GM23338 (cell line): ENCODE measurements at regions not wholly inside any gene's neighbourhood (a gene's known extent, or its start where the extent isn't known, plus 50 kb on each side); places are given as distances from the start of the nearest gene placed in this dataset.

Experiments used
- ATAC-seq: fragments of 200-7000 bp; cut with Tn5 transposase; 3 replicates; pipeline ENCODE4 v1.9.1; 2020
- DNase-seq: peaks from one replicate; pipeline ENCODE4 v3.0.0-alpha.2; 2015; ENCODE audit warnings: low spot score
- H2AFZ ChIP-seq: fragments of 200-600 bp; sonication (generic); 2 replicates; pipeline ENCODE4 v1.8.0; 2016; ENCODE audit warnings: antibody characterized with exemption, mild to moderate bottlenecking, moderate library complexity
- H3F3A ChIP-seq: fragments of 200-600 bp; sonication (generic); replicated peaks from 2 replicates; pipeline ENCODE4 v1.8.0; 2017; ENCODE audit warnings: antibody characterized with exemption, mixed run types, low read depth
- H3K27ac ChIP-seq: fragments of 200-600 bp; sonication (generic); 2 replicates; pipeline ENCODE4 v1.6.1; 2016; ENCODE audit warnings: low read depth
- H3K27me3 ChIP-seq: fragments of 200-600 bp; sonication (generic); 2 replicates; pipeline ENCODE4 v1.8.0; 2016; ENCODE audit warnings: mild to moderate bottlenecking, mixed run types, moderate library complexity; ENCODE audit not compliant: insufficient read depth
- H3K36me3 ChIP-seq: fragments of 200-600 bp; sonication (generic); 2 replicates; pipeline ENCODE4 v1.8.0; 2016; ENCODE audit warnings: mild to moderate bottlenecking; ENCODE audit not compliant: insufficient read depth
- H3K4me1 ChIP-seq: fragments of 200-600 bp; sonication (generic); 2 replicates; pipeline ENCODE4 v1.8.0; 2016; ENCODE audit warnings: mild to moderate bottlenecking, moderate library complexity; ENCODE audit not compliant: insufficient read depth
- H3K4me2 ChIP-seq: fragments of 200-600 bp; sonication (generic); 2 replicates; pipeline ENCODE4 v1.7.1; 2017; ENCODE audit warnings: mixed run types
- H3K4me3 ChIP-seq: fragments of 200-600 bp; sonication (generic); 2 replicates; pipeline ENCODE4 v1.6.1; 2016; ENCODE audit warnings: mixed run types
- H3K79me2 ChIP-seq: fragments of 200-600 bp; sonication (generic); replicated peaks from 2 replicates; pipeline ENCODE4 v1.8.0; 2017; ENCODE audit warnings: mild to moderate bottlenecking; ENCODE audit not compliant: insufficient read depth
- H3K9me2 ChIP-seq: fragments of 200-600 bp; sonication (generic); 2 replicates; pipeline ENCODE4 v1.8.0; 2017; ENCODE audit not compliant: insufficient read depth
- H4K20me1 ChIP-seq: fragments of 200-600 bp; sonication (generic); replicated peaks from 2 replicates; pipeline ENCODE4 v1.8.0; 2017; ENCODE audit warnings: mild to moderate bottlenecking; ENCODE audit not compliant: insufficient read depth
- H3K27ac Mint-ChIP-seq: 2 replicates; pipeline ENCODE4 v1.8.0; 2020; ENCODE audit warnings: inconsistent platforms, mild to moderate bottlenecking, moderate library complexity, mixed read lengths
- H3K27me3 Mint-ChIP-seq: 3 replicates; pipeline ENCODE4 v1.8.0; 2022; ENCODE audit warnings: low read depth, mild to moderate bottlenecking, moderate library complexity, mixed read lengths, inconsistent platforms; ENCODE audit not compliant: insufficient read depth, poor library complexity
- H3K36me3 Mint-ChIP-seq: 3 replicates; pipeline ENCODE4 v1.8.0; 2021; ENCODE audit warnings: low read depth, mild to moderate bottlenecking, inconsistent platforms, moderate library complexity, mixed read lengths
- H3K4me1 Mint-ChIP-seq: 3 replicates; pipeline ENCODE4 v1.8.0; 2020; ENCODE audit warnings: mild to moderate bottlenecking, inconsistent platforms, mixed read lengths
- H3K4me3 Mint-ChIP-seq: 3 replicates; pipeline ENCODE4 v1.8.0; 2021; ENCODE audit warnings: moderate library complexity, mild to moderate bottlenecking, inconsistent platforms, mixed read lengths
- H3K9me3 Mint-ChIP-seq: 3 replicates; pipeline ENCODE4 v1.8.0; 2020; ENCODE audit warnings: moderate library complexity, mild to moderate bottlenecking, inconsistent platforms, mixed read lengths
- CREB1 ChIP-seq: fragments of 250-450 bp; sonication (Bioruptor Pico); IDR thresholded peaks from 2 replicates; pipeline ENCODE4 v1.5.0; 2020; ENCODE audit warnings: low read depth, mild to moderate bottlenecking, moderate library complexity
- CTCF ChIP-seq, 2 experiments: fragments of 200-600 bp in 1 of 2; sonication (generic) in 1 of 2; conservative IDR thresholded peaks; 2 replicates each; pipeline versions ENCODE4 v1.5.1 to v1.6.1; 2016 to 2017; ENCODE audit warnings: antibody characterized with exemption in 2 of 2, low read depth in 2 of 2, mild to moderate bottlenecking in 2 of 2, moderate library complexity in 1 of 2
- ETS1 ChIP-seq: IDR thresholded peaks from 2 replicates; pipeline ENCODE4 v1.6.1; 2016; ENCODE audit warnings: antibody characterized with exemption
- EZH2 ChIP-seq: fragments of 200-600 bp; sonication (generic); IDR thresholded peaks from one replicate; pipeline ENCODE4 v1.8.0; 2017; ENCODE audit warnings: antibody characterized with exemption, mild to moderate bottlenecking, low read depth; ENCODE audit not compliant: unreplicated experiment
- EZH2phosphoT487 ChIP-seq: fragments of 200-600 bp; sonication (generic); IDR thresholded peaks from one replicate; pipeline ENCODE4 v1.8.1; 2018; ENCODE audit warnings: antibody characterized with exemption; ENCODE audit not compliant: unreplicated experiment
- JUNB ChIP-seq: IDR thresholded peaks from one replicate; pipeline ENCODE4 v1.6.1; 2016; ENCODE audit warnings: antibody characterized with exemption; ENCODE audit not compliant: unreplicated experiment
- NANOG ChIP-seq: IDR thresholded peaks from 2 replicates; pipeline ENCODE4 v1.6.1; 2016; ENCODE audit warnings: antibody characterized with exemption, borderline replicate concordance
- POLR2AphosphoS5 ChIP-seq: IDR thresholded peaks from 2 replicates; pipeline ENCODE4 v1.6.1; 2016; ENCODE audit warnings: antibody characterized with exemption, low read depth
- STAT1 ChIP-seq: IDR thresholded peaks from one replicate; pipeline ENCODE4 v1.6.1; 2016; ENCODE audit warnings: antibody characterized with exemption; ENCODE audit not compliant: unreplicated experiment
- ZNF114 ChIP-seq: fragments of 250-450 bp; sonication (Bioruptor Pico); IDR thresholded peaks from 2 replicates; pipeline ENCODE4 v1.5.0; 2020; ENCODE audit warnings: mild to moderate bottlenecking, moderate library complexity
- ZNF331 ChIP-seq: fragments of 250-450 bp; sonication (Bioruptor Pico); IDR thresholded peaks from 2 replicates; pipeline ENCODE4 v1.5.0; 2020; ENCODE audit warnings: low read depth, mild to moderate bottlenecking, moderate library complexity
- ZNF462 ChIP-seq: fragments of 250-450 bp; sonication (Bioruptor Pico); IDR thresholded peaks from 2 replicates; pipeline ENCODE4 v1.5.0; 2020; ENCODE audit warnings: mild to moderate bottlenecking, moderate library complexity
- TF ChIP-seq, protein P1 (sequence below): IDR thresholded peaks from one replicate; pipeline ENCODE4 v1.6.1; 2018; ENCODE audit warnings: antibody characterized with exemption; ENCODE audit not compliant: unreplicated experiment

- H3K9me3 Mint-ChIP-seq = no peaks in the 10 kb centered on the region
- H3K9me2 ChIP-seq = no peaks in the 10 kb centered on the region
- no peak overlapping the region for H3K27ac ChIP-seq
- no peaks in the 10 kb centered on the region for H3K4me1 ChIP-seq
- ATAC-seq (no peak), DNase-seq (no peak)
- H3K4me2 ChIP-seq = no peak overlapping the region
- H3K4me3 ChIP-seq = no peak overlapping the region
- H3K36me3 ChIP-seq = no peaks in the 10 kb centered on the region
- no peaks in the 10 kb centered on the region for H4K20me1 ChIP-seq
- no peak for TF ChIP-seq ZNF462
- TF ChIP-seq EZH2 = no peak
- TF ChIP-seq ZNF114 (CRISPR knock-in tag) = no peak
- TF ChIP-seq, protein P1, sequence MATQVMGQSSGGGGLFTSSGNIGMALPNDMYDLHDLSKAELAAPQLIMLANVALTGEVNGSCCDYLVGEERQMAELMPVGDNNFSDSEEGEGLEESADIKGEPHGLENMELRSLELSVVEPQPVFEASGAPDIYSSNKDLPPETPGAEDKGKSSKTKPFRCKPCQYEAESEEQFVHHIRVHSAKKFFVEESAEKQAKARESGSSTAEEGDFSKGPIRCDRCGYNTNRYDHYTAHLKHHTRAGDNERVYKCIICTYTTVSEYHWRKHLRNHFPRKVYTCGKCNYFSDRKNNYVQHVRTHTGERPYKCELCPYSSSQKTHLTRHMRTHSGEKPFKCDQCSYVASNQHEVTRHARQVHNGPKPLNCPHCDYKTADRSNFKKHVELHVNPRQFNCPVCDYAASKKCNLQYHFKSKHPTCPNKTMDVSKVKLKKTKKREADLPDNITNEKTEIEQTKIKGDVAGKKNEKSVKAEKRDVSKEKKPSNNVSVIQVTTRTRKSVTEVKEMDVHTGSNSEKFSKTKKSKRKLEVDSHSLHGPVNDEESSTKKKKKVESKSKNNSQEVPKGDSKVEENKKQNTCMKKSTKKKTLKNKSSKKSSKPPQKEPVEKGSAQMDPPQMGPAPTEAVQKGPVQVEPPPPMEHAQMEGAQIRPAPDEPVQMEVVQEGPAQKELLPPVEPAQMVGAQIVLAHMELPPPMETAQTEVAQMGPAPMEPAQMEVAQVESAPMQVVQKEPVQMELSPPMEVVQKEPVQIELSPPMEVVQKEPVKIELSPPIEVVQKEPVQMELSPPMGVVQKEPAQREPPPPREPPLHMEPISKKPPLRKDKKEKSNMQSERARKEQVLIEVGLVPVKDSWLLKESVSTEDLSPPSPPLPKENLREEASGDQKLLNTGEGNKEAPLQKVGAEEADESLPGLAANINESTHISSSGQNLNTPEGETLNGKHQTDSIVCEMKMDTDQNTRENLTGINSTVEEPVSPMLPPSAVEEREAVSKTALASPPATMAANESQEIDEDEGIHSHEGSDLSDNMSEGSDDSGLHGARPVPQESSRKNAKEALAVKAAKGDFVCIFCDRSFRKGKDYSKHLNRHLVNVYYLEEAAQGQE = no peak
- TF ChIP-seq POLR2AphosphoS5 = no peak
- TF ChIP-seq EZH2phosphoT487 = no peak
- TF ChIP-seq ETS1 = no peak
- TF ChIP-seq JUNB = no peak
- TF ChIP-seq CREB1 (CRISPR knock-in tag) = no peak
- TF ChIP-seq NANOG = no peak
- TF ChIP-seq ZNF331 (CRISPR knock-in tag) = no peak
- no peak for TF ChIP-seq CTCF (conservative IDR thresholded peaks at IDR 0.05; ENCODE audit: low read depth in 2 of 2)
- TF ChIP-seq STAT1 = no peak
- no peaks in the 10 kb centered on the region for H3K79me2 ChIP-seq
- no peak overlapping the region for H3K27ac Mint-ChIP-seq
- no peaks in the 10 kb centered on the region for H3K4me1 Mint-ChIP-seq
- H3K4me3 Mint-ChIP-seq = no peak overlapping the region
- H3F3A ChIP-seq = no peaks in the 10 kb centered on the region
- no peaks in the 10 kb centered on the region for H3K27me3 ChIP-seq
- no peaks in the 10 kb centered on the region for H3K27me3 Mint-ChIP-seq
- H3K36me3 Mint-ChIP-seq = no peaks in the 10 kb centered on the region
- no peak overlapping the region for H2AFZ ChIP-seq
Observed at GRCh38 chr14:98118749-98119148, 1153.2 kb downstream of the BCL11B start.
